ENCODE measurements at regions not wholly inside any gene's neighbourhood (a gene's known extent, or its start where the extent isn't known, plus 50 kb on each side); places are given as distances from the start of the nearest gene placed in this dataset.
"Not testable (repeated sequence)": the region's sequence is repeated elsewhere in the genome, so short reads cannot be mapped to it uniquely, and the experiment has no call there.

DNA sequence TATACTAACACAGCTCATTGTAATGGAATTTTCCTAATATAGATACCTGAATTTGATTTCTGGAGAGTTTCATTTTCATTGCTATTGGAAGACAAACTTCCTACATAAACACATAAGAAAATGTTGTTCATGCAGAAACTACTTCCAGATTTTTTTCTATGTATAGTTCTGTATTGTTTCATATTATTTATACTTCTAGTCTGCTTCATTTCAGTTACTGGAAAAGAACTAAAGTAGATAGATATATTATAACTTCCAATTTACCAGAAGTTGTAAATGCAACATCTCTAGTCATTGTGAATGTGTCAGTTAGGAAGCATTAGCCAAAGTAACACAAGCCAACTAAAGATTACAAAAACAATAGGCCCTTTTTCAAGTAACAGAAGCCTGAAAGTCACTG lies 147.3 kb upstream of the ZNF385D start:
- no peak for DNase-seq

- no peak for DNase-seq
These were observed 150.5 kb upstream of the ZNF385D start for GRCh38 chr3:21901484-21901883.

GRCh38 chr3:21902956-21903355 lies 151.9 kb upstream of the ZNF385D start:
- DNase-seq = no peak

DNA sequence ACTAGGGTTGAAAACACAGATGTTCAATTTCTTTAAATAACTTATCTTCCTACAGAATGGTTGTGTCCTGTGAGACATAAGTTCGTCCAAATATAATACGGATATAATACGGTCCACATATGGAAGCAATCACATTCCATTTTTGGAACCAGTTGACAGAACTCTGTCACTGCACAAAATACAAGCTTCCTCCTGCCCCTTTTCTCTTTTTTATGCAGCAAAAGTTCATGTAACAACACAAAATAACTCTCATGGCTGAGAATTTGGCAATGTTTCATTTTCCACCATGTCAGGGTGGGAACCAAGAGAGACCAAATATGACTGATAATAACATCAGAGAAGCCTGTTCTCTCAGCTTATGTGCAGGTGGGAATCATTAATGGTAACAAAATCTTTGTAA lies 158.1 kb upstream of the ZNF385D start:
- DNase-seq = no peak

- DNase-seq = no peak
These were observed 161.7 kb upstream of the ZNF385D start for GRCh38 chr3:21912711-21913110.

- no peak for DNase-seq
These were observed 162.8 kb upstream of the ZNF385D start for GRCh38 chr3:21913791-21914190.

DNA sequence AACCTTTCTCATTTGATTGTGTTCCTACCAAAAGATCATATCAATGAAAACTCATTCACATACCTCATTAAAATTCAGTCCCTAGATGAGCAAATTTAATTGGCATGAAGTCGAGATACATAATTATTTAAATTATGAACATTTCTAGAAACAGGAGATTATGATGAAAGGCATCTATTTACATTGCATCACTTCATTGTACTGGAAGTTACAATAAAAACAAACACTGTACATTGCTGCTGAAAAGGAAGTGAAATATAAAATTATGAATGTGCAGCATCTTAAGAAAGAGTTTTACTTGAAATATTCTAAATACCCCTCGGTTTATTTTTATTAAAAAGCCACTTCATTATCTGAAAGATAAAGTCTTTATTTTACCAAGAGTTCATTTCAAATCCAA lies 163.4 kb upstream of the ZNF385D start:
- DNase-seq = no peak

DNA sequence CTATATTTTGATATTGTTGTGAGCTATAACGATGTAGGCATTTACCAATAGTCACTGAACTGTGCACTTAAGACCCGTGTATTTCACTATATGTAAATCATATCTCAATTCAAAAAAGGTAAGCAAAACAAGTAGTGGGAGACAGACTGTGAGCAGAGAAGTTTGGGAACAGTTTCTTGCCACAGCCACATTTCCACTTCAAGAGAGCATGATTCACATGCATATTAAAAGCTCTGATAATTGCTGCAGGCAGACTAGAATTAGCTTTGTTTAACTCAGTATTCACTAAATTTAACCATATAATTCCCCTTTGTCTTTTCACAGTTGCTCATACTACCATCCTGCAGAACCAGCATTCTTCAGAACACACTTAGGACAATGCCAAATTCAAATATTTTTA lies 168.4 kb upstream of the ZNF385D start:
- DNase-seq = no peak

DNA sequence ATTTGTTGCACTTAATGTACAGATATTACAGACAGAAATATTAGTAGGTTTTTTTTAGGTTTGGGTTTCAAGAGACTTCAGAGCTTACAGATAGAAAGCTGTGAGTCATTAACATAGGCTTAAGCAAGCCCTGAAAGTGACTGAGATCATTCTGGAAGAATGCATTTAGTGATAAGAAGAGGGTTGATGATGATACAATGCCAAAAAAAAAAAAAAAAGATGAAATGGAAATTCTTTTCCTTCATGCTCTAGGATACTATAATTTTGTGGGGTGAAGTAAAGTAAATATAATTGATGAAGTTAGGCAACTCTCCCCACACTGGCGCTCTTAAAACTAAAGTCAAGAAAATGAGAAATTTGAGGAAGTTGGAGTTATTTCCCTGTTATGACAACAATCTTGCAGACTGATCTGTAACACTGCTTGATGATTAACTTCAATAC lies 169.4 kb upstream of the ZNF385D start:
- no peak for DNase-seq

GRCh38 chr3:21923156-21923555 lies 172.1 kb upstream of the ZNF385D start:
- DNase-seq = not testable (repeated sequence)

DNA sequence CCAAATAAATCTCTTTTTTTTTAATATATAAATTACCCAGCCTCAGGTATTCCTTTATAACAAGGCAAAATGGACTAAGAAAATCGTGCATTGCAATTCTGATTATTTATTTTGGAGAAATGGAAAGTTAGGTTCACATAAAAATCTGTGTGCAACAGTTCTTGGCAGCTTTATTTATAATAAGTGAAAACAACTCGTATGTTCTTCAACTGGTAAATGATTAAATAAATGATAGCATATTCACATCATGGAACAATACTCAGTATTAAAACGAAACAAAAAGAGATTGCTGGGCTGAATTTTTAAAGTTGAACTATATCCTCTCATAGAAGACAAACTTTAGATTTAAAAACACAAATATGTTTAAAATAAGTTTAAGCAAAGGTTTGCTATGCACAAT lies 176.3 kb upstream of the ZNF385D start:
- DNase-seq = no peak

- no peak for DNase-seq
These were observed 183.6 kb upstream of the ZNF385D start for GRCh38 chr3:21934591-21934990.

GRCh38 chr3:21936207-21936606 lies 185.2 kb upstream of the ZNF385D start:
- no peak for DNase-seq

DNA sequence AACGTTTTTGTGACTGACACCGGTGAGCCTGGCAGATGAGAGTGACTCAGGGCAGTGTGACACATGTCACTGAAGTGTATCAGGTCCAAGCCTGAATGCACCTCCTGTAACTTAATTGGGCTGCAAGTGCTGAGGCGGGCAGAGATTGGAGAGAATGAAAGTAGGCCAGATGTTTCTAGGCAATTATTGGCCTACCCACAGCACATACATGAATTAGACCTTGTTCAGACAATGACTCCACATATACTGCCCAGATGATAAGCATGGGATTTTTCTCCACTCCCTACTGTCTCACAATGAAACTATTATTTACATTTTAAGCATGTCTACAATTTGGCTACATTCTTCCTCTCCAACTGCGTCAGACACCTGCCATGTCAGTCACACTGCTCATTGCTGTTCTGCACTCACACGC lies 187.3 kb upstream of the ZNF385D start:
- DNase-seq = no peak

DNA sequence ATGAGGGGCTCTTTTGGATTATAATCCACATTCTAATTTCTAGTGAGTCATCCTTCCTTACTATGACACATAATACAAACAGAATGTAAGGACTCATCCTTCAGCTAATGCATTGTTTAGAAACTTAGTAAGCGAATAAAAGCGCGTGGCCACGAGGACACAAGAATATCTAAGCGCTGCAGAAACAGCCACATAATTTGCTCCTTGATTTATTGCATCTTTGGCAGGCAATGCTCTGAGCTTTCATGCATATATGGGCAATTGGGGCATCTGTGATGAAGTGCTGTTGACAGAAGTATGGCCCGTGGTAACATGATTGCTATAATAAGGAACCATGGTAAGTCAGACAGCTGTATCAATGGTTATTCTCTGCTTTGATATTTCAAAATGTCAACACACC lies 191.3 kb upstream of the ZNF385D start:
- DNase-seq = no peak

- DNase-seq = no peak
These were observed 193.2 kb upstream of the ZNF385D start for GRCh38 chr3:21944251-21944650.

GRCh38 chr3:21952856-21953255 lies 201.8 kb upstream of the ZNF385D start:
- DNase-seq = no peak

GRCh38 chr3:21954709-21955108 lies 203.7 kb upstream of the ZNF385D start:
- no peak for DNase-seq

GRCh38 chr3:21955406-21955805 lies 204.4 kb upstream of the ZNF385D start:
- DNase-seq = no peak

- DNase-seq = no peak
These were observed 209.0 kb upstream of the ZNF385D start for GRCh38 chr3:21960033-21960432.

GRCh38 chr3:21962456-21962855 lies 211.4 kb upstream of the ZNF385D start:
- DNase-seq = no peak

- not testable (repeated sequence) for DNase-seq
These were observed 215.4 kb upstream of the ZNF385D start for GRCh38 chr3:21966457-21966856.

GRCh38 chr3:21979706-21980105 lies 228.7 kb upstream of the ZNF385D start:
- no peak for DNase-seq

GRCh38 chr3:21989341-21990042 lies 238.5 kb upstream of the ZNF385D start:
- DNase-seq = no peak

DNA sequence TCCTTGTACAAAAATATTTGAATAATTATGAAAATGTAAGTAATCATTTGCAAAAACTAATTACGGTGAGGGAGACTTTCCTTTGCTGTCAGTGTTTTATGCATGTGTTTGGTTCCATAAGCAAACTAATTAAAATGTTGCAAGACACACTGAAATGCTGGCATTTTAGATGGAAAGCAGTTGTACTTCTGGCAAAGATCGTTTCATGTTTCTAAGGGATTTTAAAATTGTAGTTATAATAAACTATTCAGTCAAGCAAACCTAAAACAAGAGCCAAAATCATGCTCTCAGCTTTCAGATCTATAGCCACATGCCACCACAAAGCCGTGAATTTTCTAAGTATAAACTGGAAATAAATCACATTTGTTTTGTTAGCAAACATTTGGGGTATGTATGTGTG lies 240.1 kb upstream of the ZNF385D start:
- no peak for DNase-seq

All from CD4-positive, alpha-beta T cell treated with Interleukin-21 for 1 hour (primary cell).